ENCODE measurements at regions not wholly inside any gene's neighbourhood (a gene's known extent, or its start where the extent isn't known, plus 50 kb on each side); places are given as distances from the start of the nearest gene placed in this dataset.

GRCh38 chr2:106977717-106978116, 91.8 kb upstream of the ST6GAL2 start:
- Histone ChIP-seq H3K27ac (ENCODE audit: low read length) (peak overlapping the region; percentile 11), H3K36me3 (ENCODE audit: control insufficient read depth, insufficient read depth, low read length) (no peaks in the 10 kb centered on the region), H3K27me3 (ENCODE audit: control insufficient read depth, insufficient read depth, low read length) (no peaks in the 10 kb centered on the region), H3K9me3 (replicated peaks; ENCODE audit: control insufficient read depth, low read depth, low read length) (no peaks in the 10 kb centered on the region), H3K4me3 (ENCODE audit: low read length) (no peak overlapping the region), H3K4me1 (ENCODE audit: control insufficient read depth, insufficient read depth, low read length) (peaks cover 5% of the 10 kb centered on the region)
- peak; percentile 95 for DNase-seq
- 0% methylated on average over 1 of the region's 3 CpGs for WGBS (ENCODE audit: insufficient coverage)

DNA sequence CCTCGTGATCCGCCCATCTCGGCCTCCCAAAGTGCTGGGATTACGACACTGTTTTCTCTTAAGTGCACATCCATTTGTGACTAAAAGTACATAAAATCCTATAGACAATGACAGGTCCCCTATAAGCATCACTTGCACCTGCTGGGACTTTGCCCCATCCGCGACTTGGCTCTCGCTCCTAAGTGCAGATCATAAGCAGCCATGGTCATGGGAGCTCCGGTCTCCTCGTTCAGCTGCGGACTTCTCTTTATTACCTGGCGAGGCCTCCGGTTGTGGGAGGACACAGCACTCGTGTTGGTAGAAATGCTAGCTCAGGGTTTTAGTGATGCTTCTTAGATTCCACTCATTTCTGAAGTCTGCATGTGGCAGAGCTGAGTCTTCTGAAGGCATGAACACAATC, 92.7 kb upstream of the ST6GAL2 start:
- Histone ChIP-seq H3K27ac (ENCODE audit: low read length) (no peak overlapping the region), H3K4me1 (ENCODE audit: control insufficient read depth, insufficient read depth, low read length) (peaks cover 5% of the 10 kb centered on the region), H3K4me3 (ENCODE audit: low read length) (no peak overlapping the region), H3K27me3 (ENCODE audit: control insufficient read depth, insufficient read depth, low read length) (no peaks in the 10 kb centered on the region), H3K9me3 (replicated peaks; ENCODE audit: control insufficient read depth, low read depth, low read length) (no peaks in the 10 kb centered on the region), H3K36me3 (ENCODE audit: control insufficient read depth, insufficient read depth, low read length) (no peaks in the 10 kb centered on the region)
- 84% methylated on average over 12 of the region's 13 CpGs for WGBS (ENCODE audit: insufficient coverage)
- no peak for DNase-seq

DNA sequence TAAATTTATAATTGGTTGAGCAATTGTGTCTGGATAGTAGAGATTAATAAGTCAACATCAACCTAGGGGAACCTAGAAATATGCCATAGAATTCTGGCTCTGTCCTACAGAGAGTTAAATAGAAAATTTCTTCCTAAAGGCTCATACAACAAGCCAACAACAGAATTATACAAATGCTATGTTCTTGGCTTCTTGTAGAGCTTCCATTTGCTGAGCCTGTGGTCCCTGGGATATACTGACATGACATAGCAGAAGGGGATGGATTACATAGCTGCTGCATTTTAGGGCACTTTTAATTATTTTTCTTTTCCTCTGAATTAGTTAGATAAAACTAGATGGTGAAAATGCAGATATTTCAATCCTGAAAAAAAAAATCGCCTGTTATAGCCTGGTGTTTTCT, 95.5 kb upstream of the ST6GAL2 start:
- peaks cover 2% of the 10 kb centered on the region for H3K9me3 ChIP-seq (replicated peaks; ENCODE audit: control insufficient read depth, low read depth, low read length)
- H3K4me3 ChIP-seq (ENCODE audit: low read length) = no peak overlapping the region
- H3K27me3 ChIP-seq (ENCODE audit: control insufficient read depth, insufficient read depth, low read length) = no peaks in the 10 kb centered on the region
- peak; percentile 72 for DNase-seq
- H3K27ac ChIP-seq (ENCODE audit: low read length) = no peak overlapping the region
- no peaks in the 10 kb centered on the region for H3K36me3 ChIP-seq (ENCODE audit: control insufficient read depth, insufficient read depth, low read length)
- no CpG with 5 or more reads among the region's 1 CpG for WGBS (ENCODE audit: insufficient coverage)
- peaks cover 5% of the 10 kb centered on the region for H3K4me1 ChIP-seq (ENCODE audit: control insufficient read depth, insufficient read depth, low read length)

- no CpG with 5 or more reads among the region's 1 CpG for WGBS (ENCODE audit: insufficient coverage)
- DNase-seq = no peak
- peaks cover 2% of the 10 kb centered on the region for H3K9me3 ChIP-seq (replicated peaks; ENCODE audit: control insufficient read depth, low read depth, low read length)
These were observed 96.4 kb upstream of the ST6GAL2 start for GRCh38 chr2:106982350-106982749.

GRCh38 chr2:106983305-106983704, 97.3 kb upstream of the ST6GAL2 start:
- H3K36me3 ChIP-seq (ENCODE audit: control insufficient read depth, insufficient read depth, low read length) = no peaks in the 10 kb centered on the region
- H3K4me3 ChIP-seq (ENCODE audit: low read length) = no peak overlapping the region
- H3K27me3 ChIP-seq (ENCODE audit: control insufficient read depth, insufficient read depth, low read length) = no peaks in the 10 kb centered on the region
- peaks cover 2% of the 10 kb centered on the region for H3K9me3 ChIP-seq (replicated peaks; ENCODE audit: control insufficient read depth, low read depth, low read length)
- no peak overlapping the region for H3K27ac ChIP-seq (ENCODE audit: low read length)
- DNase-seq = no peak
- WGBS (ENCODE audit: insufficient coverage) = 100% methylated on average over 1 of the region's 4 CpGs
- H3K4me1 ChIP-seq (ENCODE audit: control insufficient read depth, insufficient read depth, low read length) = no peaks in the 10 kb centered on the region

More at GRCh38 chr2:106982350-106982749, 96.4 kb upstream of the ST6GAL2 start:
- Histone ChIP-seq H3K4me1 (ENCODE audit: control insufficient read depth, insufficient read depth, low read length) (peaks cover 2% of the 10 kb centered on the region), H3K36me3 (ENCODE audit: control insufficient read depth, insufficient read depth, low read length) (no peaks in the 10 kb centered on the region), H3K27me3 (ENCODE audit: control insufficient read depth, insufficient read depth, low read length) (no peaks in the 10 kb centered on the region), H3K27ac (ENCODE audit: low read length) (no peak overlapping the region), H3K4me3 (ENCODE audit: low read length) (no peak overlapping the region)

DNA sequence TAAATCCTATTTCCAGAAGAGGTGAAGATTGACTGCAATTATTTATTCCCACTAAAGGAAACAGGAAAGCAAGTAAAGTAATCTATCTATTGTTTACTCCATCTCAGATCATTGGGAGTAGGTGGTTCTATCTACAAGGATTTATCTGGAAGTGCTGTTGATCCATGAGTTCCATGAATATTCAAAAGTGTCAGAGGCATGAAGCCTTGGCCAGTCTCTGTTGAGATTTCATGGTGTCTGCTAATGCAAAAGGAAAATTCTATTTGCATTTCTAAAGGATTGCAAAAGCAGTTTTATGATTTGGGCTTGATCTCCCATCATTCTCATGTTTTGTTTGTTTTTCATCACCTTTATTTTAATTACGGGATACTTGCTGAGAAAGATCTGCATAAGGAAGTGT, 102.4 kb upstream of the ST6GAL2 start:
- H3K4me1 ChIP-seq (ENCODE audit: control insufficient read depth, insufficient read depth, low read length) = no peaks in the 10 kb centered on the region
- WGBS (ENCODE audit: insufficient coverage) = no CpG with 5 or more reads among the region's 1 CpG
- no peak overlapping the region for H3K4me3 ChIP-seq (ENCODE audit: low read length)
- H3K27ac ChIP-seq (ENCODE audit: low read length) = no peak overlapping the region
- peaks cover 2% of the 10 kb centered on the region for H3K9me3 ChIP-seq (replicated peaks; ENCODE audit: control insufficient read depth, low read depth, low read length)
- DNase-seq = no peak
- no peaks in the 10 kb centered on the region for H3K27me3 ChIP-seq (ENCODE audit: control insufficient read depth, insufficient read depth, low read length)
- H3K36me3 ChIP-seq (ENCODE audit: control insufficient read depth, insufficient read depth, low read length) = no peaks in the 10 kb centered on the region

- Histone ChIP-seq H3K36me3 (ENCODE audit: control insufficient read depth, insufficient read depth, low read length) (no peaks in the 10 kb centered on the region), H3K9me3 (replicated peaks; ENCODE audit: control insufficient read depth, low read depth, low read length) (no peaks in the 10 kb centered on the region)
These were observed 104.3 kb upstream of the ST6GAL2 start for GRCh38 chr2:106990297-106990696.

GRCh38 chr2:106991866-106992265, 105.9 kb upstream of the ST6GAL2 start:
- no peaks in the 10 kb centered on the region for H3K36me3 ChIP-seq (ENCODE audit: control insufficient read depth, insufficient read depth, low read length)
- H3K27me3 ChIP-seq (ENCODE audit: control insufficient read depth, insufficient read depth, low read length) = no peaks in the 10 kb centered on the region
- no CpG with 5 or more reads among the region's 2 CpGs for WGBS (ENCODE audit: insufficient coverage)
- H3K27ac ChIP-seq (ENCODE audit: low read length) = no peak overlapping the region
- no peak overlapping the region for H3K4me3 ChIP-seq (ENCODE audit: low read length)
- peaks cover 14% of the 10 kb centered on the region for H3K4me1 ChIP-seq (ENCODE audit: control insufficient read depth, insufficient read depth, low read length)
- no peak for DNase-seq
- no peaks in the 10 kb centered on the region for H3K9me3 ChIP-seq (replicated peaks; ENCODE audit: control insufficient read depth, low read depth, low read length)

More at GRCh38 chr2:106990297-106990696, 104.3 kb upstream of the ST6GAL2 start:
- H3K27ac ChIP-seq (ENCODE audit: low read length) = no peak overlapping the region
- no peak overlapping the region for H3K4me3 ChIP-seq (ENCODE audit: low read length)
- no peak for DNase-seq
- no CpG with 5 or more reads among the region's 3 CpGs for WGBS (ENCODE audit: insufficient coverage)
- H3K27me3 ChIP-seq (ENCODE audit: control insufficient read depth, insufficient read depth, low read length) = no peaks in the 10 kb centered on the region
- peaks cover 1% of the 10 kb centered on the region for H3K4me1 ChIP-seq (ENCODE audit: control insufficient read depth, insufficient read depth, low read length)

DNA sequence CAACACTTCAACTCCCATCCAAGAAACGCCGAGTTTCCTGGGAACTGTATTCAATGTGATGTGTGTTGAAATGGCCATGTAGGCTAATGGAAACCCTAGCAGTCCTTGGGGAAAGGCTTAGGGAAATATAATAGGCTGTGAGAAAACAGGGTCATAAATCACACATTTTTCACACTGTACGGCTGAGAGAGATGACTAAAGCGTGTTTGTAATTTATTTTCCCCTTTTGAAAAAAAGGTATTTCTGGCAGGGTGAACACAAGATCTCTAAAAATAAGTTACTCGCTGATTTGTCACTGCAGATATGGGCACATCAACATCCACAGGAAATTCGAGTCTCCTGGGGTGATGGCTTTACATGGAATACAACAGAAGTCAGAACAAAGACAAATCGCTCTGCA, 109.6 kb upstream of the ST6GAL2 start:
- peaks cover 16% of the 10 kb centered on the region for H3K4me1 ChIP-seq (ENCODE audit: control insufficient read depth, insufficient read depth, low read length)
- H3K9me3 ChIP-seq (replicated peaks; ENCODE audit: control insufficient read depth, low read depth, low read length) = no peaks in the 10 kb centered on the region
- no peaks in the 10 kb centered on the region for H3K27me3 ChIP-seq (ENCODE audit: control insufficient read depth, insufficient read depth, low read length)
- H3K36me3 ChIP-seq (ENCODE audit: control insufficient read depth, insufficient read depth, low read length) = no peaks in the 10 kb centered on the region
- peak; percentile 65 for DNase-seq
- H3K4me3 ChIP-seq (ENCODE audit: low read length) = no peak overlapping the region
- H3K27ac ChIP-seq (ENCODE audit: low read length) = peak overlapping the region; percentile 76
- WGBS (ENCODE audit: insufficient coverage) = 0% methylated on average over 2 of the region's 7 CpGs

DNA sequence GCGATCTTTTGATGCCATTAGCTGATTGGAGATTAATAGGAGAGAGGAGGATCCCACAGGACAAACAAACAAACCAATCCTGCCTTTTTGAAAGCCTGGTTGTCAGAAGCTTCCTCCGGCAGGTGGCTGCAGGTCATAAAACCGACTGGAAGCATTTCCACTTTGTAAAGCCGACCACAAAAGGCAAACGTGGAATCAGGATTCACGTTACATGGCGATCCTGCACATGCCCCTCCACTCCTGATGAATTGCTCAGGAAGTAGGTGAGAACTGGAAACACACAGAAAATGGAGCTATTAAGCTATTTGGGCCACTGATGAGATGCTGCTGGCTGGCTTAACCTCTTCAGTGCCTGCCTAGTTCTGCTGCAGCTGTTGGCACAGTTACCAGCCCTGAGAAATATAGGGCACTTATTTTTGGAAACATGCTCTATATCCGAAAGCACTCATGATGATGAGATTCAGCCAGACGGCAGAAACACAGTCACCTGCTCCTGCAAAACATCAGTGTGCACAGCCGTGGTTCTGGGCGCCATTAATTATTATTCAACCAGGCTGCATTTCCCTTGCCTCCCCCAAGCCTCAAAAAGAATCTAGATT, 110.3 kb upstream of the ST6GAL2 start:
- DNase-seq = peak; percentile 65
- Histone ChIP-seq H3K9me3 (replicated peaks; ENCODE audit: control insufficient read depth, low read depth, low read length) (no peaks in the 10 kb centered on the region), H3K4me3 (ENCODE audit: low read length) (no peak overlapping the region), H3K27me3 (ENCODE audit: control insufficient read depth, insufficient read depth, low read length) (no peaks in the 10 kb centered on the region), H3K27ac (ENCODE audit: low read length) (peak overlapping the region; percentile 76), H3K36me3 (ENCODE audit: control insufficient read depth, insufficient read depth, low read length) (no peaks in the 10 kb centered on the region), H3K4me1 (ENCODE audit: control insufficient read depth, insufficient read depth, low read length) (peaks cover 16% of the 10 kb centered on the region)
- 15% methylated on average over 8 of the region's 11 CpGs for WGBS (ENCODE audit: insufficient coverage)

- Histone ChIP-seq H3K27me3 (ENCODE audit: control insufficient read depth, insufficient read depth, low read length) (no peaks in the 10 kb centered on the region), H3K4me1 (ENCODE audit: control insufficient read depth, insufficient read depth, low read length) (peaks cover 16% of the 10 kb centered on the region), H3K36me3 (ENCODE audit: control insufficient read depth, insufficient read depth, low read length) (no peaks in the 10 kb centered on the region), H3K4me3 (ENCODE audit: low read length) (no peak overlapping the region), H3K9me3 (replicated peaks; ENCODE audit: control insufficient read depth, low read depth, low read length) (no peaks in the 10 kb centered on the region), H3K27ac (ENCODE audit: low read length) (no peak overlapping the region)
- 100% methylated on average over 1 of the region's 3 CpGs for WGBS (ENCODE audit: insufficient coverage)
- DNase-seq = no peak
These were observed 111.2 kb upstream of the ST6GAL2 start for GRCh38 chr2:106997204-106997603.
